ENCODE measurements at regions not wholly inside any gene's neighbourhood (a gene's known extent, or its start where the extent isn't known, plus 50 kb on each side); places are given as distances from the start of the nearest gene placed in this dataset.

GRCh38 chr4:183797011-183797444 is 108.1 kb upstream of the STOX2 start:
- peaks cover 39% of the 10 kb centered on the region for H3K9me3 ChIP-seq (ENCODE audit: control insufficient read depth, low read length)
- peaks cover 31% of the 10 kb centered on the region for H3K27me3 ChIP-seq (replicated peaks; ENCODE audit: control insufficient read depth, insufficient read depth, low read length)
- peak overlapping the region; percentile 47 for H3K4me3 ChIP-seq (ENCODE audit: low read length)
- no peak overlapping the region for H3K9ac ChIP-seq (ENCODE audit: low read length)
- no peak for DNase-seq (ENCODE audit: low read depth)
- H3K36me3 ChIP-seq (ENCODE audit: control insufficient read depth, insufficient read depth, low read length, severe bottlenecking), result no peaks in the 10 kb centered on the region
- no peaks in the 10 kb centered on the region for H3K4me1 ChIP-seq (ENCODE audit: control insufficient read depth, insufficient read depth, low read length)

GRCh38 chr4:183797445-183798300 is 107.4 kb upstream of the STOX2 start:
- H3K4me1 ChIP-seq (ENCODE audit: control insufficient read depth, insufficient read depth, low read length), result no peaks in the 10 kb centered on the region
- peaks cover 31% of the 10 kb centered on the region for H3K27me3 ChIP-seq (replicated peaks; ENCODE audit: control insufficient read depth, insufficient read depth, low read length)
- H3K9ac ChIP-seq (ENCODE audit: low read length), result no peak overlapping the region
- no peaks in the 10 kb centered on the region for H3K36me3 ChIP-seq (ENCODE audit: control insufficient read depth, insufficient read depth, low read length, severe bottlenecking)
- H3K9me3 ChIP-seq (ENCODE audit: control insufficient read depth, low read length), result peaks cover 34% of the 10 kb centered on the region
- H3K4me3 ChIP-seq (ENCODE audit: low read length), result peak overlapping the region; percentile 47
- DNase-seq (ENCODE audit: low read depth), result peak; percentile 32

- DNase-seq (ENCODE audit: low read depth), result no peak
- Histone ChIP-seq H3K4me1 (ENCODE audit: control insufficient read depth, insufficient read depth, low read length) (no peaks in the 10 kb centered on the region), H3K9ac (ENCODE audit: low read length) (no peak overlapping the region), H3K27me3 (replicated peaks; ENCODE audit: control insufficient read depth, insufficient read depth, low read length) (peaks cover 31% of the 10 kb centered on the region), H3K36me3 (ENCODE audit: control insufficient read depth, insufficient read depth, low read length, severe bottlenecking) (no peaks in the 10 kb centered on the region), H3K9me3 (ENCODE audit: control insufficient read depth, low read length) (peaks cover 25% of the 10 kb centered on the region), H3K4me3 (ENCODE audit: low read length) (peak overlapping the region; percentile 47)
These were observed 106.5 kb upstream of the STOX2 start for GRCh38 chr4:183798301-183799253.

GRCh38 chr4:183801457-183802165 is 103.5 kb upstream of the STOX2 start:
- H3K36me3 ChIP-seq (ENCODE audit: control insufficient read depth, insufficient read depth, low read length, severe bottlenecking), result no peaks in the 10 kb centered on the region
- peaks cover 23% of the 10 kb centered on the region for H3K27me3 ChIP-seq (replicated peaks; ENCODE audit: control insufficient read depth, insufficient read depth, low read length)

GRCh38 chr4:183806341-183806740 is 98.8 kb upstream of the STOX2 start:
- DNase-seq (ENCODE audit: low read depth), result no peak
- Histone ChIP-seq H3K9ac (ENCODE audit: low read length) (no peak overlapping the region), H3K4me1 (ENCODE audit: control insufficient read depth, insufficient read depth, low read length) (no peaks in the 10 kb centered on the region), H3K36me3 (ENCODE audit: control insufficient read depth, insufficient read depth, low read length, severe bottlenecking) (no peaks in the 10 kb centered on the region), H3K4me3 (ENCODE audit: low read length) (no peak overlapping the region), H3K9me3 (ENCODE audit: control insufficient read depth, low read length) (no peaks in the 10 kb centered on the region), H3K27me3 (replicated peaks; ENCODE audit: control insufficient read depth, insufficient read depth, low read length) (peaks cover 3% of the 10 kb centered on the region)

More at GRCh38 chr4:183801457-183802165, 103.5 kb upstream of the STOX2 start:
- Histone ChIP-seq H3K9me3 (ENCODE audit: control insufficient read depth, low read length) (peaks cover 2% of the 10 kb centered on the region), H3K4me1 (ENCODE audit: control insufficient read depth, insufficient read depth, low read length) (no peaks in the 10 kb centered on the region), H3K4me3 (ENCODE audit: low read length) (no peak overlapping the region), H3K9ac (ENCODE audit: low read length) (no peak overlapping the region)
- no peak for DNase-seq (ENCODE audit: low read depth)

- H3K9ac ChIP-seq (ENCODE audit: low read length), result no peak overlapping the region
- no peaks in the 10 kb centered on the region for H3K4me1 ChIP-seq (ENCODE audit: control insufficient read depth, insufficient read depth, low read length)
- no peak overlapping the region for H3K4me3 ChIP-seq (ENCODE audit: low read length)
- DNase-seq (ENCODE audit: low read depth), result no peak
- H3K9me3 ChIP-seq (ENCODE audit: control insufficient read depth, low read length), result no peaks in the 10 kb centered on the region
- H3K27me3 ChIP-seq (replicated peaks; ENCODE audit: control insufficient read depth, insufficient read depth, low read length), result peaks cover 3% of the 10 kb centered on the region
- no peaks in the 10 kb centered on the region for H3K36me3 ChIP-seq (ENCODE audit: control insufficient read depth, insufficient read depth, low read length, severe bottlenecking)
These were observed 97.5 kb upstream of the STOX2 start for GRCh38 chr4:183807420-183808096.

- no peak for DNase-seq (ENCODE audit: low read depth)
- H3K9me3 ChIP-seq (ENCODE audit: control insufficient read depth, low read length), result no peaks in the 10 kb centered on the region
These were observed 97.0 kb upstream of the STOX2 start for GRCh38 chr4:183808097-183808456.

GRCh38 chr4:183812567-183812966 is 92.5 kb upstream of the STOX2 start:
- no peaks in the 10 kb centered on the region for H3K9me3 ChIP-seq (ENCODE audit: control insufficient read depth, low read length)
- H3K9ac ChIP-seq (ENCODE audit: low read length), result no peak overlapping the region

More at GRCh38 chr4:183808097-183808456, 97.0 kb upstream of the STOX2 start:
- Histone ChIP-seq H3K4me3 (ENCODE audit: low read length) (no peak overlapping the region), H3K36me3 (ENCODE audit: control insufficient read depth, insufficient read depth, low read length, severe bottlenecking) (no peaks in the 10 kb centered on the region), H3K4me1 (ENCODE audit: control insufficient read depth, insufficient read depth, low read length) (no peaks in the 10 kb centered on the region), H3K9ac (ENCODE audit: low read length) (no peak overlapping the region), H3K27me3 (replicated peaks; ENCODE audit: control insufficient read depth, insufficient read depth, low read length) (peaks cover 3% of the 10 kb centered on the region)

GRCh38 chr4:183814461-183814860 is 90.6 kb upstream of the STOX2 start:
- H3K9me3 ChIP-seq (ENCODE audit: control insufficient read depth, low read length), result no peaks in the 10 kb centered on the region
- no peaks in the 10 kb centered on the region for H3K36me3 ChIP-seq (ENCODE audit: control insufficient read depth, insufficient read depth, low read length, severe bottlenecking)
- H3K4me3 ChIP-seq (ENCODE audit: low read length), result no peak overlapping the region
- H3K27me3 ChIP-seq (replicated peaks; ENCODE audit: control insufficient read depth, insufficient read depth, low read length), result peaks cover 5% of the 10 kb centered on the region
- DNase-seq (ENCODE audit: low read depth), result no peak
- H3K9ac ChIP-seq (ENCODE audit: low read length), result no peak overlapping the region
- no peaks in the 10 kb centered on the region for H3K4me1 ChIP-seq (ENCODE audit: control insufficient read depth, insufficient read depth, low read length)

More at GRCh38 chr4:183812567-183812966, 92.5 kb upstream of the STOX2 start:
- H3K4me1 ChIP-seq (ENCODE audit: control insufficient read depth, insufficient read depth, low read length), result no peaks in the 10 kb centered on the region
- no peaks in the 10 kb centered on the region for H3K36me3 ChIP-seq (ENCODE audit: control insufficient read depth, insufficient read depth, low read length, severe bottlenecking)
- no peak for DNase-seq (ENCODE audit: low read depth)
- peaks cover 5% of the 10 kb centered on the region for H3K27me3 ChIP-seq (replicated peaks; ENCODE audit: control insufficient read depth, insufficient read depth, low read length)
- no peak overlapping the region for H3K4me3 ChIP-seq (ENCODE audit: low read length)

GRCh38 chr4:183816077-183816476 is 89.0 kb upstream of the STOX2 start:
- no peaks in the 10 kb centered on the region for H3K9me3 ChIP-seq (ENCODE audit: control insufficient read depth, low read length)
- H3K9ac ChIP-seq (ENCODE audit: low read length), result no peak overlapping the region
- no peak overlapping the region for H3K4me3 ChIP-seq (ENCODE audit: low read length)
- peaks cover 2% of the 10 kb centered on the region for H3K27me3 ChIP-seq (replicated peaks; ENCODE audit: control insufficient read depth, insufficient read depth, low read length)
- no peaks in the 10 kb centered on the region for H3K4me1 ChIP-seq (ENCODE audit: control insufficient read depth, insufficient read depth, low read length)
- no peaks in the 10 kb centered on the region for H3K36me3 ChIP-seq (ENCODE audit: control insufficient read depth, insufficient read depth, low read length, severe bottlenecking)
- DNase-seq (ENCODE audit: low read depth), result no peak

All from adipocyte (in vitro differentiated cells).